Hepatocyte (in vitro differentiated cells): ENCODE measurements at regions not wholly inside any gene's neighbourhood (a gene's known extent, or its start where the extent isn't known, plus 50 kb on each side); places are given as distances from the start of the nearest gene placed in this dataset.

ENCODE experiments used
- DNase-seq: peaks from one replicate; pipeline ENCODE4 v3.0.0-alpha.2; 2016; ENCODE audit warnings: low spot score
- H2AFZ ChIP-seq: fragments of 200-600 bp; sonication (generic); 2 replicates; pipeline ENCODE4 v1.6.0; 2016; ENCODE audit warnings: antibody characterized with exemption, mild to moderate bottlenecking
- H3K27ac ChIP-seq: fragments of 200-600 bp; sonication (generic); 2 replicates; pipeline ENCODE4 v1.5.1; 2016; ENCODE audit warnings: mild to moderate bottlenecking
- H3K27me3 ChIP-seq: fragments of 200-600 bp; sonication (generic); 2 replicates; pipeline ENCODE4 v1.6.1; 2016
- H3K36me3 ChIP-seq: fragments of 200-600 bp; sonication (generic); replicated peaks from 2 replicates; pipeline ENCODE4 v1.5.1; 2016; ENCODE audit warnings: low read depth; ENCODE audit not compliant: insufficient read depth
- H3K4me1 ChIP-seq: fragments of 200-600 bp; sonication (generic); 2 replicates; pipeline ENCODE4 v1.5.1; 2016; ENCODE audit warnings: mild to moderate bottlenecking, moderate library complexity; ENCODE audit not compliant: insufficient read depth
- H3K4me2 ChIP-seq: fragments of 200-600 bp; sonication (generic); 2 replicates; pipeline ENCODE4 v1.6.0; 2016
- H3K4me3 ChIP-seq: fragments of 200-600 bp; sonication (generic); 2 replicates; pipeline ENCODE4 v1.5.1; 2016; ENCODE audit warnings: mild to moderate bottlenecking
- H3K79me2 ChIP-seq: fragments of 200-600 bp; sonication (generic); 2 replicates; pipeline ENCODE4 v1.6.0; 2017; ENCODE audit warnings: mild to moderate bottlenecking
- H3K9me2 ChIP-seq: fragments of 200-600 bp; sonication (generic); replicated peaks from 2 replicates; pipeline ENCODE4 v1.6.0; 2017; ENCODE audit warnings: mild to moderate bottlenecking; ENCODE audit not compliant: insufficient read depth
- H3K9me3 ChIP-seq: fragments of 200-600 bp; sonication (generic); 2 replicates; pipeline ENCODE4 v1.5.1; 2016; ENCODE audit warnings: low read depth, mild to moderate bottlenecking
- H4K20me1 ChIP-seq: fragments of 200-600 bp; sonication (generic); 2 replicates; pipeline ENCODE4 v1.6.0; 2016; ENCODE audit warnings: mild to moderate bottlenecking; ENCODE audit not compliant: insufficient read depth, poor library complexity, severe bottlenecking
- CTCF ChIP-seq: fragments of 200-600 bp; sonication (generic); IDR thresholded peaks from 2 replicates; pipeline ENCODE4 v1.5.1; 2016; ENCODE audit warnings: antibody characterized with exemption, mild to moderate bottlenecking; ENCODE audit not compliant: poor library complexity
- EZH2 ChIP-seq: fragments of 200-600 bp; sonication (generic); IDR thresholded peaks from 2 replicates; pipeline ENCODE4 v1.6.1; 2016; ENCODE audit warnings: antibody characterized with exemption, mild to moderate bottlenecking, borderline replicate concordance
- EZH2phosphoT487 ChIP-seq: fragments of 200-600 bp; sonication (generic); IDR thresholded peaks from one replicate; pipeline ENCODE4 v1.6.1; 2018; ENCODE audit warnings: antibody characterized with exemption, mild to moderate bottlenecking, low read depth, moderate library complexity; ENCODE audit not compliant: unreplicated experiment, severe bottlenecking
- WGBS: methylation state at CpG from one replicate; pipeline ENCODE4 v1.1.6; 2016; ENCODE audit warnings: low lambda C conversion rate; ENCODE audit errors: missing lambda C conversion rate; 5-methylcytosine and 5-hydroxymethylcytosine counted together

GRCh38 chr4:183770906-183771305, 111.8 kb downstream of the TRAPPC11 start:
- Histone ChIP-seq H3K27ac (no peak overlapping the region), H3K27me3 (no peaks in the 10 kb centered on the region), H3K4me1 (no peaks in the 10 kb centered on the region), H3K9me3 (no peaks in the 10 kb centered on the region), H3K79me2 (no peaks in the 10 kb centered on the region), H3K36me3 (no peaks in the 10 kb centered on the region), H3K4me3 (no peak overlapping the region), H2AFZ (no peak overlapping the region), H4K20me1 (no peaks in the 10 kb centered on the region), H3K9me2 (no peaks in the 10 kb centered on the region), H3K4me2 (no peak overlapping the region)
- WGBS, result 29% methylated on average over 7 of the region's 7 CpGs
- TF ChIP-seq CTCF, result no peak
- TF ChIP-seq EZH2, result no peak
- TF ChIP-seq EZH2phosphoT487, result no peak
- DNase-seq, result no peak

- Histone ChIP-seq H3K9me2 (no peaks in the 10 kb centered on the region), H3K4me3 (no peak overlapping the region), H4K20me1 (no peaks in the 10 kb centered on the region), H2AFZ (no peak overlapping the region), H3K36me3 (no peaks in the 10 kb centered on the region), H3K79me2 (no peaks in the 10 kb centered on the region), H3K4me1 (no peaks in the 10 kb centered on the region), H3K9me3 (no peaks in the 10 kb centered on the region), H3K27me3 (no peaks in the 10 kb centered on the region), H3K27ac (no peak overlapping the region), H3K4me2 (no peak overlapping the region)
- no peak for DNase-seq
- WGBS, result 96% methylated on average over 1 of the region's 1 CpG
- TF ChIP-seq CTCF (no peak), EZH2phosphoT487 (no peak), EZH2 (no peak)
Measured at GRCh38 chr4:183772361-183772760, 113.3 kb downstream of the TRAPPC11 start.

- Histone ChIP-seq H3K36me3 (no peaks in the 10 kb centered on the region), H3K4me1 (no peaks in the 10 kb centered on the region), H4K20me1 (no peaks in the 10 kb centered on the region), H3K9me3 (no peaks in the 10 kb centered on the region), H3K27me3 (no peaks in the 10 kb centered on the region), H3K9me2 (no peaks in the 10 kb centered on the region), H3K27ac (no peak overlapping the region), H2AFZ (no peak overlapping the region), H3K4me3 (no peak overlapping the region), H3K79me2 (no peaks in the 10 kb centered on the region), H3K4me2 (no peak overlapping the region)
- no peak for DNase-seq
- WGBS, result 66% methylated on average over 5 of the region's 5 CpGs
- TF ChIP-seq CTCF, result no peak
- TF ChIP-seq EZH2phosphoT487, result no peak
- no peak for TF ChIP-seq EZH2
Measured at GRCh38 chr4:183773790-183774189, 114.7 kb downstream of the TRAPPC11 start.

- no peak for DNase-seq
- no peaks in the 10 kb centered on the region for H3K79me2 ChIP-seq
- TF ChIP-seq EZH2phosphoT487 (no peak), EZH2 (no peak), CTCF (no peak)
- H3K4me2 ChIP-seq, result no peak overlapping the region
- H3K4me3 ChIP-seq, result no peak overlapping the region
- H3K27me3 ChIP-seq, result no peaks in the 10 kb centered on the region
- peaks cover 3% of the 10 kb centered on the region for H3K4me1 ChIP-seq
- H3K36me3 ChIP-seq, result no peaks in the 10 kb centered on the region
- no peaks in the 10 kb centered on the region for H4K20me1 ChIP-seq
- H2AFZ ChIP-seq, result no peak overlapping the region
- no peaks in the 10 kb centered on the region for H3K9me2 ChIP-seq
- peak overlapping the region; percentile 39 for H3K27ac ChIP-seq
- WGBS, result 66% methylated on average over 4 of the region's 4 CpGs
- no peaks in the 10 kb centered on the region for H3K9me3 ChIP-seq
Measured at GRCh38 chr4:183783306-183783705, 121.8 kb upstream of the STOX2 start.
